ENCODE measurements at regions not wholly inside any gene's neighbourhood (a gene's known extent, or its start where the extent isn't known, plus 50 kb on each side); places are given as distances from the start of the nearest gene placed in this dataset.

DNA sequence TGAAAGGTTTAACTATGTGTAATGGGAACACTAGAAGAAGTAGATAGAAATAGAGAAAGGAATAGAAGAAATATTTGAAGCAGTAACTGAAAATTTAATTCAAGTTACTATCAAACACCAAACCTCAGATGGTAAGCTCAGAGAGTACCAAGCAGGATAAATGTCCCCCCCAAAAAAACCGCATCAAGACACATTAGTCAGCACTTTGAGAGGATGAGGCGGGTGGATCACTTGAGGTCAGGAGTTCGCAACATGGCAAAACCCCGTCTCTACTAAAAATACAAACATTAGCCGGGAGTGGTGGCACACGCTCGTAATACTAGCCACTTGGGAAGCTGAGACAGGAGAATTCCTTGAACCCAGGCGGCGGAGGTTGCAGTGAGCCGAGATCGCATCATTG is 253.1 kb downstream of the C6orf118 start:
- Histone ChIP-seq H3K4me3 (no peak overlapping the region), H3K9me1 (ENCODE audit: control insufficient read depth, insufficient read depth, low read length) (no peaks in the 10 kb centered on the region), H3K27me3 (ENCODE audit: control insufficient read depth in 2 of 2, insufficient read depth in 2 of 2, low read length in 2 of 2) (no peaks in the 10 kb centered on the region), H3K9ac (ENCODE audit: insufficient read depth in 1 of 2, low read depth in 2 of 2, low read length in 2 of 2) (no peak overlapping the region), H3K4me2 (ENCODE audit: insufficient read depth, low read length) (no peak overlapping the region), H3K36me3 (ENCODE audit: control insufficient read depth, insufficient read depth, low read length) (no peaks in the 10 kb centered on the region), H3K27ac (ENCODE audit: extremely low read depth, low read depth, low read length) (no peak overlapping the region), H3K4me1 (replicated peaks in 1 of 2; ENCODE audit: control insufficient read depth in 2 of 2, insufficient read depth in 2 of 2, low read length in 2 of 2) (no peaks in the 10 kb centered on the region), H3K79me2 (ENCODE audit: control insufficient read depth, insufficient read depth, low read length) (no peaks in the 10 kb centered on the region), H3K9me3 (replicated peaks; ENCODE audit: control insufficient read depth, insufficient read depth, low read depth, low read length) (no peaks in the 10 kb centered on the region), H4K20me1 (replicated peaks; ENCODE audit: control insufficient read depth, insufficient read depth, low read length) (no peaks in the 10 kb centered on the region), H2AFZ (ENCODE audit: low read depth, low read length) (no peak overlapping the region)
- no peak for FAIRE-seq
- ATAC-seq: no peak
- DNase-seq (ENCODE audit: extremely low read depth in 1 of 4, low spot score in 3 of 4): no peak
- in situ Hi-C loops (cut with MboI) (no loop called here), intact Hi-C loops (cut with micrococcal nuclease) (no loop called here)
- CTCF ChIA-PET (ENCODE audit: low intra/inter-chr PET ratio): no interaction called here
- 2% methylated on average over 11 of the region's 11 CpGs for whole genome bisulfite sequencing (ENCODE audit: insufficient coverage, low coverage, missing lambda C conversion rate)
- TF ChIP-seq ZNF197 (CRISPR knock-in tag; IDR thresholded peaks at IDR 0.05; ENCODE audit: low read depth) (no peak), SMC3 (conservative IDR thresholded peaks at IDR 0.05; ENCODE audit: insufficient read depth, low read depth, low read length) (no peak), CBX5 (IDR thresholded peaks at IDR 0.05; ENCODE audit: borderline replicate concordance, low read depth) (no peak), ELF2 (CRISPR knock-in tag; IDR thresholded peaks at IDR 0.05) (no peak), CREB5 (CRISPR knock-in tag; IDR thresholded peaks at IDR 0.05) (no peak), HNRNPL (IDR thresholded peaks at IDR 0.05; ENCODE audit: low read depth, low read length) (no peak), PHB2 (IDR thresholded peaks at IDR 0.05; ENCODE audit: low read depth) (no peak), PHTF2 (CRISPR knock-in tag; IDR thresholded peaks at IDR 0.05) (no peak), ZNF511 (CRISPR knock-in tag; IDR thresholded peaks at IDR 0.05) (no peak), SAFB2 (IDR thresholded peaks at IDR 0.05; ENCODE audit: borderline replicate concordance, low read depth, low read length, severe bottlenecking) (no peak), NCOA2 (IDR thresholded peaks at IDR 0.05; ENCODE audit: partially characterized antibody in 2 of 2) (no peak)
- TF ChIP-seq, protein P1, sequence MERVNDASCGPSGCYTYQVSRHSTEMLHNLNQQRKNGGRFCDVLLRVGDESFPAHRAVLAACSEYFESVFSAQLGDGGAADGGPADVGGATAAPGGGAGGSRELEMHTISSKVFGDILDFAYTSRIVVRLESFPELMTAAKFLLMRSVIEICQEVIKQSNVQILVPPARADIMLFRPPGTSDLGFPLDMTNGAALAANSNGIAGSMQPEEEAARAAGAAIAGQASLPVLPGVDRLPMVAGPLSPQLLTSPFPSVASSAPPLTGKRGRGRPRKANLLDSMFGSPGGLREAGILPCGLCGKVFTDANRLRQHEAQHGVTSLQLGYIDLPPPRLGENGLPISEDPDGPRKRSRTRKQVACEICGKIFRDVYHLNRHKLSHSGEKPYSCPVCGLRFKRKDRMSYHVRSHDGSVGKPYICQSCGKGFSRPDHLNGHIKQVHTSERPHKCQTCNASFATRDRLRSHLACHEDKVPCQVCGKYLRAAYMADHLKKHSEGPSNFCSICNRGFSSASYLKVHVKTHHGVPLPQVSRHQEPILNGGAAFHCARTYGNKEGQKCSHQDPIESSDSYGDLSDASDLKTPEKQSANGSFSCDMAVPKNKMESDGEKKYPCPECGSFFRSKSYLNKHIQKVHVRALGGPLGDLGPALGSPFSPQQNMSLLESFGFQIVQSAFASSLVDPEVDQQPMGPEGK (CRISPR knock-in tag; IDR thresholded peaks at IDR 0.05; ENCODE audit: borderline replicate concordance): no peak
- BruUV-seq (replicated peaks): no TSS peak
- POLR2A ChIA-PET: no interaction called here

All from K562 (cell line).